ENCODE measurements at regions not wholly inside any gene's neighbourhood (a gene's known extent, or its start where the extent isn't known, plus 50 kb on each side); places are given as distances from the start of the nearest gene placed in this dataset.

DNA sequence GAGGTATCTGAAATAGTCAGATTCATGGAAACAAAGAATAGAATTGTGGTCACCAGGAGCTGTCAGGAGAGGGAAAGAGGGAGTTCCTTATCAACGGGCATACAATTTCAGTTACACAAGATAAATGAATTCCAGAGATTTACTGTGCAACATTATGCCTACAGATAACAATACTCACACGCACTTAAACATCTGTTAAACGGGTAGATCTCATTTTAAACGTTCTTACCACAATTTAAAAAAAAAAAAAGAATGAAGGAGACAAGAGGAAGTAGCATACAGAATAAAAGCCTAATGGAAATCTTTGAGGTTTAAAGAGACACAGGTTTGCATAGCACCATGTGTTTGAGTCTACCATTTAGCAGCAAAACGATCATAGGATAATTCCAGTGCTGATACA lies 298.0 kb downstream of the DKK2 start:
- Mint-ChIP-seq H3K27me3 (peaks cover 3% of the 10 kb centered on the region), H3K4me3 (no peak overlapping the region), H3K36me3 (ENCODE audit: low read depth) (no peaks in the 10 kb centered on the region), H3K9me3 (no peaks in the 10 kb centered on the region), H3K4me1 (ENCODE audit: low read depth) (peaks cover 5% of the 10 kb centered on the region), H3K27ac (no peak overlapping the region)
- intact Hi-C loops (cut with micrococcal nuclease), result no loop called here

DNA sequence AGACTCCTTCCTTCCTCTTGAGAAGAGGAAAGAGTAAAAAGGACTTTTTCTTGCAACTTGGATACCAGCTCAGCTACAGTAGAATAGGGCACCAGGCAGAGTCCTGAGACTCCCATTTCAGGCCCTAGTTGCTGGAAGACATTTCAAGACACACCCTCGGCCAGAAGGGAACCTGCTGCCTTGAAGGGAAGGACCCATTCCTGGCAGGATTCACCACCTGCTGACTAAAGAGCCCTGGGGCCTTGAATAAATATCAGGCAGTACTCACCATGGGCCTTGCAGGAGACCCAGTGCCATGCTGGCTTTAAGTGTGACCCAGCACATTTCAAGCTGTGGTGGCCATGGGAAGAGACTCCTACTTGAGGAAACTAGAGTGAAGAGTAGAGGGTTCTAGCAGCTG lies 317.6 kb downstream of the DKK2 start:
- peaks cover 2% of the 10 kb centered on the region for H3K27me3 Mint-ChIP-seq
- no peaks in the 10 kb centered on the region for H3K36me3 Mint-ChIP-seq (ENCODE audit: low read depth)
- H3K4me3 Mint-ChIP-seq, result no peak overlapping the region
- no peaks in the 10 kb centered on the region for H3K9me3 Mint-ChIP-seq
- no peak overlapping the region for H3K27ac Mint-ChIP-seq
- no peaks in the 10 kb centered on the region for H3K4me1 Mint-ChIP-seq (ENCODE audit: low read depth)
- intact Hi-C loops (cut with micrococcal nuclease), result no loop called here

GRCh38 chr4:106717091-106717490 lies 319.0 kb downstream of the DKK2 start:
- intact Hi-C loops (cut with micrococcal nuclease), result no loop called here
- H3K27me3 Mint-ChIP-seq, result peaks cover 2% of the 10 kb centered on the region
- H3K4me3 Mint-ChIP-seq, result no peak overlapping the region
- H3K9me3 Mint-ChIP-seq, result no peaks in the 10 kb centered on the region
- H3K27ac Mint-ChIP-seq, result no peak overlapping the region
- H3K4me1 Mint-ChIP-seq (ENCODE audit: low read depth), result no peaks in the 10 kb centered on the region
- no peaks in the 10 kb centered on the region for H3K36me3 Mint-ChIP-seq (ENCODE audit: low read depth)

DNA sequence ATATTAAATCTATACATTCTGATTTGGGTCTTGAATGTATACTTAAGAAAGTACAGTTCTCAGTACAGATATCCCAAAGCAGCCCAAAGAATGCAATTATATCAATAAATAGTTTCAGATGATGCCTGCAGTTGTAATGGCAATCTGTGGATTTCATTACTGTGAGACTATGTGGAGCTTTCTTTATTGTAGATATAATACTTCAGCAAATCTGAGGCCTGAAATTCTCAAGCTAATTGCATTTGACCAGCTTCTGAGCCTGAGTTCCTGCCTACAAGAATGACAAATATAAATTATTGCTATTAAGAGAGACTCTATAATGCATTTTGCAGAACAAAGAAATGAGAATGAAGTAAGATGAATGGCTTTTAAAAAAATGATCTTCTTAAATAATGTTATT lies 320.3 kb downstream of the DKK2 start:
- H3K9me3 Mint-ChIP-seq, result no peaks in the 10 kb centered on the region
- peaks cover 2% of the 10 kb centered on the region for H3K27me3 Mint-ChIP-seq
- no peak overlapping the region for H3K27ac Mint-ChIP-seq
- H3K36me3 Mint-ChIP-seq (ENCODE audit: low read depth), result no peaks in the 10 kb centered on the region
- H3K4me3 Mint-ChIP-seq, result no peak overlapping the region
- intact Hi-C loops (cut with micrococcal nuclease), result no loop called here
- no peaks in the 10 kb centered on the region for H3K4me1 Mint-ChIP-seq (ENCODE audit: low read depth)

DNA sequence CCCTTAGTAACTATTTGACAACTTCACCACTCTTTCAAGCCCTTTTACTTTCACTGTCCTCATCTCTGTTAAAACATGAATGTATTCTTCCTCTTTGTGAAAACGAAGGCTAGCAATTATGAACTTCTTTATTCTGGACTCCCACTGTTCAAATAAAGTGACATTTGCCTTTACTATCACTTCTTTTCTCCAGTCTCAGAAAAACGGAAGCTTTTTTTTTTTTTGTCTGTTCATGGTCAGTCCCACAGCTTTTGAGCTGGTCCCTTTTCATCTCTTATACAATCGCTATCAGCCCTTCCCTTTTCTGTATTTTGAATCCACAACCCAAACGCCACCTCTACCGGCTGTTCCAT lies 327.7 kb downstream of the DKK2 start:
- no peaks in the 10 kb centered on the region for H3K36me3 Mint-ChIP-seq (ENCODE audit: low read depth)
- H3K9me3 Mint-ChIP-seq, result no peaks in the 10 kb centered on the region
- no peak overlapping the region for H3K4me3 Mint-ChIP-seq
- H3K27ac Mint-ChIP-seq, result peak overlapping the region; percentile 65
- H3K27me3 Mint-ChIP-seq, result no peaks in the 10 kb centered on the region
- H3K4me1 Mint-ChIP-seq (ENCODE audit: low read depth), result peaks cover 25% of the 10 kb centered on the region
- intact Hi-C loops (cut with micrococcal nuclease), result no loop called here

- Mint-ChIP-seq H3K27ac (peak overlapping the region; percentile 65), H3K27me3 (no peaks in the 10 kb centered on the region), H3K36me3 (ENCODE audit: low read depth) (no peaks in the 10 kb centered on the region), H3K9me3 (no peaks in the 10 kb centered on the region), H3K4me1 (ENCODE audit: low read depth) (peaks cover 25% of the 10 kb centered on the region), H3K4me3 (no peak overlapping the region)
- intact Hi-C loops (cut with micrococcal nuclease), result no loop called here
Measured at GRCh38 chr4:106707776-106708463, 328.2 kb downstream of the DKK2 start.

DNA sequence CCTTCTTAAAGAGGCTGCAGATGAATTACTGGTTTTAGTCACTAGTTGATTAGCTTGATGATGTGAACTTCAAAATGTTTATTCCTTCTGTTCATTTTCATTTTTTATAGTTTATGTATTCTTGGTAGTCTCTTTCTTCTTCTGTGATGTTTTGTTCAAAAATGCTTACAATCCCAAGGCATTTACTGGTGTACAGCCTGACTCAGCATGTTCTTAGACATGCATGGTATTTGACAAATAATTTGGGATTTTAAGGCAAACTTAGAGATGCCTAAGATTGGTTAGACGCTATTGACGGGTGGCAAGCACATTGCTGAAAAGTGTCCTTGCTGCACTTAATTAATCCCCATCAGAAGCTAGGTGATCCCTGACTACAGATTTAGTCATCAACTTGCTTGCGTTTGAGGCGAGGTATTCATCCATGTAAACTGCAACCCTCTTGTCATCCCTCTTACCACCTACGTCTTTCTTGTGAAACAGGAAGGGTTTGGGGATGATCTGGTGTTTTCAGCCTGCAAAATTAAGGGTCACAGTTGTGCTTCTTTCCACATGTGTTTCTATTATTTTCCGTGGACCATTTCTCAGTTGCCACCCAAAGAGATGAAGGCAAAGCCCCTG lies 331.8 kb downstream of the DKK2 start:
- no peaks in the 10 kb centered on the region for H3K36me3 Mint-ChIP-seq (ENCODE audit: low read depth)
- H3K27me3 Mint-ChIP-seq, result peaks cover 4% of the 10 kb centered on the region
- peaks cover 23% of the 10 kb centered on the region for H3K4me1 Mint-ChIP-seq (ENCODE audit: low read depth)
- H3K4me3 Mint-ChIP-seq, result no peak overlapping the region
- intact Hi-C loops (cut with micrococcal nuclease), result no loop called here
- no peak overlapping the region for H3K27ac Mint-ChIP-seq
- H3K9me3 Mint-ChIP-seq, result no peaks in the 10 kb centered on the region

DNA sequence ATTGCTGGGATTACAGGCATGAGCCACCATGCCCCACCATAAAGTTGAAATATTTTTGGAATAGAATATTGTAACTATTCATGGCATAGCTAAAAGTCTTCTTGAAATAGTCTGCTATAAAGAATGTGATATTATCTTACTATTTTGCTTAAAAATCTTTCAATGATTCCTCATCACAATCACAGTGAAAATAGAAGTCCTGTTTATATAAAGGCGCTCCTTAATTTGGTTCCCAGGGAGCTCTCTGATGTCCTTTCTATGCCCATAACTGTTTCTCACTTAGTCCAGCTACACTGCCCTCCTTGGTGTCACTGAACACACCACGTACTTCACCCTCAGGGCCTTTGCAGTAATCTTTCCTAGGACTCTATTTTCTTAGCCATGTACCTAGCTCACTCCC lies 331.7 kb upstream of the GIMD1 start:
- H3K27ac Mint-ChIP-seq, result no peak overlapping the region
- peaks cover 4% of the 10 kb centered on the region for H3K27me3 Mint-ChIP-seq
- no peak overlapping the region for H3K4me3 Mint-ChIP-seq
- H3K4me1 Mint-ChIP-seq (ENCODE audit: low read depth), result peaks cover 5% of the 10 kb centered on the region
- no peaks in the 10 kb centered on the region for H3K36me3 Mint-ChIP-seq (ENCODE audit: low read depth)
- H3K9me3 Mint-ChIP-seq, result no peaks in the 10 kb centered on the region
- intact Hi-C loops (cut with micrococcal nuclease), result no loop called here

DNA sequence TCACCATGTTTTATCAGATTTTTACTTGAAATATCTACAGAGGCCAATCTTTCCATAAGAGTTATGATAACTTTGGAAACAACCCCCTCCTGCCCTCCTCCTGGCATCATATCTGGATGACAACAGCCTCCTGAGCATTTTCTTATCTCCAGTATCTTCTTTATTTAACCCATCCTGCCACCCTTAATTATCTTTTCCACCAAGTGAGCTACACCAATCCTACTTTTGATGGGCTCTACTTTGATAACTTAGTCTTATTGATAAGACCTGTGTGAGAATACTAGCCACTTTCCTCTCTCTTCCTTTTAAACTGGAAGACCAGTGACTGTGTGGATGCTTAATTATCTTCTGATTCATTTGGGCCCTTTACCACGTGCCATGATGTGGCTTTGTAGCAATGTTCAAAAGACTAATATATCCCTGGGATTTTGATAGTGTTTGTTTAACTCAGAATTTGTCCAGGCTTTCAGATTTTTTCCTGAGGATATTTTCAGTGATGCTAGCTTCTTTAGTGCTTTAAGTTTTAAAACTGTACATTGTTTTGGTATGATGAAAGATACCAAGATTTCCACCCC lies 330.1 kb upstream of the GIMD1 start:
- intact Hi-C loops (cut with micrococcal nuclease), result no loop called here
- H3K9me3 Mint-ChIP-seq, result peaks cover 12% of the 10 kb centered on the region
- no peaks in the 10 kb centered on the region for H3K36me3 Mint-ChIP-seq (ENCODE audit: low read depth)
- H3K4me3 Mint-ChIP-seq, result no peak overlapping the region
- no peak overlapping the region for H3K27ac Mint-ChIP-seq
- peaks cover 4% of the 10 kb centered on the region for H3K27me3 Mint-ChIP-seq
- peaks cover 17% of the 10 kb centered on the region for H3K4me1 Mint-ChIP-seq (ENCODE audit: low read depth)

- Mint-ChIP-seq H3K27ac (no peak overlapping the region), H3K4me3 (no peak overlapping the region)
- intact Hi-C loops (cut with micrococcal nuclease), result no loop called here
Measured at GRCh38 chr4:106695501-106696262, 327.1 kb upstream of the GIMD1 start.

DNA sequence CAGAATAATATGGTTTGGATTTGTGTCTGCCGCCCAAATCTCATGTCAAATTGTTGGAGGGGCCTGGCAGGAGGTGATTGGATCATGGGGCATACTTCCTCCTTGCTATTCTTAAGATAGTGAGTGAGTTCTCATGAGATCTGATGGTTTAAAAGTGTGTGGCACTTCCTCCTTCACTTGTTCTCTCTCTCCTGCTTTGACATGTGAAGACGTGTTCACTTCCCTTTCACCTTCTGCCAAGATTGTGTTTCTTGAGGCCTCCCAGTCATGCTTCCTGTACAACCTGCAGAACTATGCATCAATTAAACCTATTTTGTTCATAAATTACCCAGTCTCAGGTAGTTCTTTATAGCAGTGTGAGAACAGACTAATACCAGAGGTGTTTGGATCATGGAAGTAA lies 325.7 kb upstream of the GIMD1 start:
- no peak overlapping the region for H3K4me3 Mint-ChIP-seq
- no peaks in the 10 kb centered on the region for H3K27me3 Mint-ChIP-seq
- H3K36me3 Mint-ChIP-seq (ENCODE audit: low read depth), result no peaks in the 10 kb centered on the region
- H3K9me3 Mint-ChIP-seq, result peaks cover 24% of the 10 kb centered on the region
- intact Hi-C loops (cut with micrococcal nuclease), result no loop called here
- H3K4me1 Mint-ChIP-seq (ENCODE audit: low read depth), result peaks cover 26% of the 10 kb centered on the region
- H3K27ac Mint-ChIP-seq, result no peak overlapping the region

More at GRCh38 chr4:106695501-106696262, 327.1 kb upstream of the GIMD1 start:
- Mint-ChIP-seq H3K36me3 (ENCODE audit: low read depth) (no peaks in the 10 kb centered on the region), H3K4me1 (ENCODE audit: low read depth) (peaks cover 19% of the 10 kb centered on the region), H3K9me3 (peaks cover 24% of the 10 kb centered on the region), H3K27me3 (no peaks in the 10 kb centered on the region)

DNA sequence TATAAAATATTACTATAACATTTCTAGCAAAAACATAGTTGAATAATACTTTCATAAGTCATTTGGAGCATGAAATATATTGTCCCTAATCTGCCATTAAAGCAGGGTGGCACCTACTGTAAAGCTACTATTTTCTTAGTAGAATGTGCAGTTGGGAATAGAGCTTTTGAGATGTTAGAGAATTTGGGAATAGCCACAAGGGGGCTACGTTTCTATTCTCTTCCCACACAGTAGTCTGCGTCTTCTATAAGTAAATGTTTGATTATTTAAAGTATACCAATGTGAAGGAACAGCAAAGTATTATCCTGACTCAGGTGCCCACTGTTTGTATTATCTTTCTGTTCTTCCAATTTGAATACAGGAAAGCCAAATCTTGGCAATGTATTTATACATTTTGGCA lies 323.2 kb upstream of the GIMD1 start:
- Mint-ChIP-seq H3K4me1 (ENCODE audit: low read depth) (peaks cover 26% of the 10 kb centered on the region), H3K36me3 (ENCODE audit: low read depth) (no peaks in the 10 kb centered on the region), H3K27me3 (no peaks in the 10 kb centered on the region), H3K4me3 (no peak overlapping the region), H3K27ac (no peak overlapping the region), H3K9me3 (peaks cover 26% of the 10 kb centered on the region)
- intact Hi-C loops (cut with micrococcal nuclease), result no loop called here

DNA sequence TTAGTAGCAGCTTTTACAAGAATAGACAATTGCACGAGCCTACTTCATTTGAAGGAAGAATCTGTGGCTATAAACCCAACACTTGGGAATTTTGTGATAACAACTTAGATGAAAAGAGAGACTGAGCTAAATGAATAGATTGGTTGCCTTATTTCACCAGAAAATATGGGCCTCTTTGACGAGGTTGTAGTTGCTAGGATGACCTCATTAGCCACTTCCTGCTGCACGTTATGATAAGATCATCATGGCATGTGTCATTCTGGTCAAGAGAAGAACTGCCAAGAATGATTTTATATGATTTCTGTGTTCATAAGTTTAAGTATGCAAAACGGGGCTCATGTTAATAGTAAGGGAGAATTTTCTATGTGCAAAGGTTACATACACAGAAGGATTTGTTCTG lies 321.9 kb upstream of the GIMD1 start:
- no peak overlapping the region for H3K27ac Mint-ChIP-seq
- peaks cover 20% of the 10 kb centered on the region for H3K4me1 Mint-ChIP-seq (ENCODE audit: low read depth)
- peaks cover 35% of the 10 kb centered on the region for H3K9me3 Mint-ChIP-seq
- intact Hi-C loops (cut with micrococcal nuclease), result no loop called here
- no peaks in the 10 kb centered on the region for H3K27me3 Mint-ChIP-seq
- H3K4me3 Mint-ChIP-seq, result no peak overlapping the region
- no peaks in the 10 kb centered on the region for H3K36me3 Mint-ChIP-seq (ENCODE audit: low read depth)

- Mint-ChIP-seq H3K9me3 (peaks cover 13% of the 10 kb centered on the region), H3K4me3 (no peak overlapping the region), H3K27ac (no peak overlapping the region), H3K4me1 (ENCODE audit: low read depth) (peaks cover 9% of the 10 kb centered on the region), H3K27me3 (no peaks in the 10 kb centered on the region), H3K36me3 (ENCODE audit: low read depth) (no peaks in the 10 kb centered on the region)
- intact Hi-C loops (cut with micrococcal nuclease), result no loop called here
Measured at GRCh38 chr4:106687026-106687425, 318.4 kb upstream of the GIMD1 start.

Measured in dendritic cell treated with granulocyte-macrophage colony-stimulating factor and Interleukin-4, amounts not matched to agents 40 ng/mL and 50 ng/mL, for 4 days (primary cell).